Endothelial cell of umbilical vein (primary cell): ENCODE measurements at regions not wholly inside any gene's neighbourhood (a gene's known extent, or its start where the extent isn't known, plus 50 kb on each side); places are given as distances from the start of the nearest gene placed in this dataset.
"Not testable (repeated sequence)": the region's sequence is repeated elsewhere in the genome, so short reads cannot be mapped to it uniquely, and the experiment has no call there.

Experiments used
- BruUV-seq: library from RNA; stranded (reverse); fragments of 400-500 nt; replicated peaks from 2 replicates; lab custom pipeline; 2021; lab: Mats Ljungman, UMichigan
- CTCF ChIA-PET: fragments of 300-600, 350-600 bp; sonication (Branson Sonifier 250); formaldehyde crosslinking; loops from one replicate; lab custom pipeline; 2021; ENCODE audit warnings: antibody characterized with exemption, inconsistent platforms; lab: Charles Lee
- POLR2A ChIA-PET: fragments of 300-600, 350-600 bp; sonication (Branson Sonifier 250); formaldehyde crosslinking; loops from one replicate; lab custom pipeline; 2021; ENCODE audit warnings: antibody characterized with exemption, inconsistent platforms; lab: Charles Lee
- DNase-seq: peaks from one replicate; pipeline ENCODE4 v3.0.0-alpha.2; 2011; ENCODE audit warnings: low read depth, low spot score
- FAIRE-seq: peaks from 2 replicates; lab custom pipeline; 2011; peaks lifted over from hg19 to GRCh38; lab: Jason Lieb, UNC
- H2AFZ ChIP-seq: 2 replicates; pipeline ENCODE4 v1.6.0; 2012; ENCODE audit warnings: low read depth, low read length, control low read depth, inconsistent platforms
- H3K27ac ChIP-seq: 2 replicates; pipeline ENCODE4 v1.5.1; 2011; ENCODE audit warnings: low read depth, mild to moderate bottlenecking, control low read depth, low read length, moderate library complexity; ENCODE audit not compliant: insufficient read depth
- H3K27me3 ChIP-seq, 2 experiments: 2 replicates each; pipeline versions ENCODE4 v1.6.0 to v1.6.1; 2011; ENCODE audit warnings: low read length in 2 of 2, mixed read lengths in 1 of 2; ENCODE audit not compliant: control insufficient read depth in 2 of 2, insufficient read depth in 2 of 2
- H3K36me3 ChIP-seq, 2 experiments: 2 replicates in 1 of 2; 3 replicates in 1 of 2; pipeline ENCODE4 v1.5.1; 2011; ENCODE audit warnings: low read length in 2 of 2, mild to moderate bottlenecking in 1 of 2, moderate library complexity in 1 of 2; ENCODE audit not compliant: control insufficient read depth in 2 of 2, insufficient read depth in 2 of 2; ENCODE audit errors: extremely low read depth in 1 of 2
- H3K4me1 ChIP-seq: 3 replicates; pipeline ENCODE4 v1.5.1; 2011; ENCODE audit warnings: mild to moderate bottlenecking, low read length; ENCODE audit not compliant: control insufficient read depth, insufficient read depth; ENCODE audit errors: extremely low read depth
- H3K4me2 ChIP-seq: 2 replicates; pipeline ENCODE4 v1.6.1; 2011; ENCODE audit warnings: low read length, control low read depth, mixed read lengths; ENCODE audit not compliant: insufficient read depth
- H3K4me3 ChIP-seq, 3 experiments: fragments of 200-600 bp in 1 of 3; sonication (generic), shearing (Covaris generic) in 1 of 3; replicated peaks in 1 of 3; 2 replicates each; pipeline ENCODE4 v1.5.1; 2011 to 2016; ENCODE audit warnings: control low read depth in 3 of 3, low read length in 3 of 3, mild to moderate bottlenecking in 2 of 3, inconsistent platforms in 1 of 3, low read depth in 1 of 3, moderate library complexity in 1 of 3; ENCODE audit not compliant: insufficient read depth in 1 of 3
- H3K79me2 ChIP-seq: 2 replicates; pipeline ENCODE4 v1.6.0; 2012; ENCODE audit warnings: low read length, inconsistent platforms; ENCODE audit not compliant: control insufficient read depth, insufficient read depth
- H3K9ac ChIP-seq: replicated peaks from 2 replicates; pipeline ENCODE3; 2011; ENCODE audit warnings: low read length, control low read depth; ENCODE audit not compliant: insufficient read depth; ENCODE audit errors: extremely low read depth
- H3K9me1 ChIP-seq: replicated peaks from 3 replicates; pipeline ENCODE4 v1.6.0; 2011; ENCODE audit warnings: mild to moderate bottlenecking, low read length; ENCODE audit not compliant: control insufficient read depth, insufficient read depth; ENCODE audit errors: extremely low read depth
- H3K9me3 ChIP-seq: replicated peaks from 2 replicates; pipeline ENCODE4 v1.5.1; 2012; ENCODE audit warnings: low read length, inconsistent platforms; ENCODE audit not compliant: control insufficient read depth, insufficient read depth
- H4K20me1 ChIP-seq: replicated peaks from 2 replicates; pipeline ENCODE3; 2011; ENCODE audit warnings: mild to moderate bottlenecking, low read length; ENCODE audit not compliant: control insufficient read depth, insufficient read depth; ENCODE audit errors: extremely low read depth
- EZH2 ChIP-seq: IDR thresholded peaks from 2 replicates; pipeline ENCODE4 v1.6.1; 2012; ENCODE audit warnings: borderline replicate concordance, low read depth, mild to moderate bottlenecking, moderate library complexity, low read length, inconsistent platforms; ENCODE audit not compliant: severe bottlenecking
- GATA2 ChIP-seq: IDR thresholded peaks from 2 replicates; pipeline ENCODE4 v1.7.0; 2011; ENCODE audit warnings: low read depth, mild to moderate bottlenecking, moderate library complexity, mixed read lengths, low read length; ENCODE audit not compliant: insufficient read length, insufficient read depth
- dilution Hi-C: fragments of 300-500 bp; cut with MboI; formaldehyde crosslinking; loops from one replicate; pipeline ENCODE4 v1.15.0; 2019; ENCODE audit warnings: low sequenced_read_pairs; ENCODE audit not compliant: extremely low pct_ligation_motif_present
- intact Hi-C: fragments of 100-400 bp; cut with micrococcal nuclease; formaldehyde crosslinking; loops from one replicate; pipeline ENCODE4 v1.10.0; 2022
- TF ChIP-seq, protein P1 (sequence below), 2 donors: IDR thresholded peaks; 1 replicate in 1 of 2; 2 replicates in 1 of 2; pipeline ENCODE4 v1.5.1; 2011; ENCODE audit warnings: low read length in 2 of 2, mild to moderate bottlenecking in 2 of 2, moderate library complexity in 2 of 2, control low read depth in 1 of 2, inconsistent platforms in 1 of 2, low read depth in 1 of 2; ENCODE audit not compliant: insufficient read depth in 1 of 2; ENCODE audit errors: extremely low read depth in 1 of 2

GRCh38 chr15:77908752-77909111, 168.8 kb downstream of the TBC1D2B start:
- BruUV-seq, H3K79me2 ChIP-seq, H3K4me3 ChIP-seq, H3K36me3 ChIP-seq, FAIRE-seq, H3K4me2 ChIP-seq, POLR2A ChIA-PET, H3K9me3 ChIP-seq, dilution Hi-C loops, H3K27me3 ChIP-seq, intact Hi-C loops, H3K27ac ChIP-seq, H3K9me1 ChIP-seq, H3K9ac ChIP-seq, H4K20me1 ChIP-seq, H2AFZ ChIP-seq, DNase-seq, H3K4me1 ChIP-seq: not testable (repeated sequence)
- CTCF ChIA-PET: interaction anchor here (1.3 to 1.9 kb wide), 2 partner anchors 50 to 332 kb away, joined by 4 to 5 read pairs; no protein-coding TSS in a partner anchor

GRCh38 chr15:77907824-77908751, 169.4 kb downstream of the TBC1D2B start:
- dilution Hi-C loops (no loop called here), intact Hi-C loops (no loop called here)
- ChIA-PET CTCF (interaction anchor here (0.7 to 1.9 kb wide), 3 partner anchors 31 to 333 kb away, joined by 3 to 5 read pairs (median 4); no protein-coding TSS in a partner anchor), POLR2A (no interaction called here)
- Histone ChIP-seq H3K27me3 (peaks cover 0 to 3% of the 10 kb centered on the region in 2 experiments), H3K27ac (no peak overlapping the region), H3K4me1 (no peaks in the 10 kb centered on the region), H3K9me3 (no peaks in the 10 kb centered on the region), H3K4me2 (no peak overlapping the region), H4K20me1 (no peaks in the 10 kb centered on the region), H3K36me3 (no peaks in the 10 kb centered on the region), H3K9me1 (no peaks in the 10 kb centered on the region), H3K79me2 (no peaks in the 10 kb centered on the region), H3K9ac (no peak overlapping the region), H2AFZ (no peak overlapping the region), H3K4me3 (no peak overlapping the region)
- no peak for DNase-seq
- no peak for TF ChIP-seq EZH2
- TF ChIP-seq, protein P1, sequence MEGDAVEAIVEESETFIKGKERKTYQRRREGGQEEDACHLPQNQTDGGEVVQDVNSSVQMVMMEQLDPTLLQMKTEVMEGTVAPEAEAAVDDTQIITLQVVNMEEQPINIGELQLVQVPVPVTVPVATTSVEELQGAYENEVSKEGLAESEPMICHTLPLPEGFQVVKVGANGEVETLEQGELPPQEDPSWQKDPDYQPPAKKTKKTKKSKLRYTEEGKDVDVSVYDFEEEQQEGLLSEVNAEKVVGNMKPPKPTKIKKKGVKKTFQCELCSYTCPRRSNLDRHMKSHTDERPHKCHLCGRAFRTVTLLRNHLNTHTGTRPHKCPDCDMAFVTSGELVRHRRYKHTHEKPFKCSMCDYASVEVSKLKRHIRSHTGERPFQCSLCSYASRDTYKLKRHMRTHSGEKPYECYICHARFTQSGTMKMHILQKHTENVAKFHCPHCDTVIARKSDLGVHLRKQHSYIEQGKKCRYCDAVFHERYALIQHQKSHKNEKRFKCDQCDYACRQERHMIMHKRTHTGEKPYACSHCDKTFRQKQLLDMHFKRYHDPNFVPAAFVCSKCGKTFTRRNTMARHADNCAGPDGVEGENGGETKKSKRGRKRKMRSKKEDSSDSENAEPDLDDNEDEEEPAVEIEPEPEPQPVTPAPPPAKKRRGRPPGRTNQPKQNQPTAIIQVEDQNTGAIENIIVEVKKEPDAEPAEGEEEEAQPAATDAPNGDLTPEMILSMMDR (IDR thresholded peaks at IDR 0.05; ENCODE audit: extremely low read depth in 1 of 2, insufficient read depth in 1 of 2, low read depth in 1 of 2, low read length in 2 of 2): peak; percentile 54 to 61
- no peak for TF ChIP-seq GATA2
- no TSS peak for BruUV-seq
- FAIRE-seq: peak; percentile 92

- H3K27ac ChIP-seq, H3K4me1 ChIP-seq, CTCF ChIA-PET, POLR2A ChIA-PET, H3K4me3 ChIP-seq, H4K20me1 ChIP-seq, H3K9me3 ChIP-seq, H3K9me1 ChIP-seq, BruUV-seq, H3K9ac ChIP-seq, FAIRE-seq, H3K4me2 ChIP-seq, DNase-seq, H3K79me2 ChIP-seq, H2AFZ ChIP-seq, dilution Hi-C loops, H3K27me3 ChIP-seq, H3K36me3 ChIP-seq: not testable (repeated sequence)
- intact Hi-C loops: loop anchor here (1.0 kb wide), 1 partner anchor 335 kb away; no protein-coding TSS in a partner anchor
Observed at GRCh38 chr15:77906062-77906990, 171.2 kb downstream of the TBC1D2B start.
